GM08714 (cell line): ENCODE measurements at regions not wholly inside any gene's neighbourhood (a gene's known extent, or its start where the extent isn't known, plus 50 kb on each side); places are given as distances from the start of the nearest gene placed in this dataset.

Source experiments
- H3K4me3 ChIP-seq: fragments of 200-500 bp; sonication (Bioruptor generic); 2 replicates; pipeline ENCODE4 v1.5.1; 2014; ENCODE audit warnings: mild to moderate bottlenecking, low read length, inconsistent platforms
- ZNF274 ChIP-seq: IDR thresholded peaks from 2 replicates; pipeline ENCODE4 v1.6.1; 2012; ENCODE audit warnings: mild to moderate bottlenecking, low read depth, low read length

GRCh38 chr21:27426196-27426595 is 459.3 kb upstream of the ADAMTS5 start:
- no peak for TF ChIP-seq ZNF274
- no peak overlapping the region for H3K4me3 ChIP-seq

GRCh38 chr21:27425574-27425973 is 458.7 kb upstream of the ADAMTS5 start:
- H3K4me3 ChIP-seq, result no peak overlapping the region
- no peak for TF ChIP-seq ZNF274

GRCh38 chr21:27425172-27425571 is 458.3 kb upstream of the ADAMTS5 start:
- no peak for TF ChIP-seq ZNF274
- H3K4me3 ChIP-seq, result no peak overlapping the region

GRCh38 chr21:27424601-27425000 is 457.7 kb upstream of the ADAMTS5 start:
- no peak for TF ChIP-seq ZNF274

GRCh38 chr21:27423906-27424595 is 457.2 kb upstream of the ADAMTS5 start:
- no peak overlapping the region for H3K4me3 ChIP-seq
- TF ChIP-seq ZNF274, result no peak

More at GRCh38 chr21:27424601-27425000, 457.7 kb upstream of the ADAMTS5 start:
- no peak overlapping the region for H3K4me3 ChIP-seq

GRCh38 chr21:27423038-27423437 is 456.1 kb upstream of the ADAMTS5 start:
- no peak for TF ChIP-seq ZNF274
- H3K4me3 ChIP-seq, result no peak overlapping the region

GRCh38 chr21:27422435-27422834 is 455.5 kb upstream of the ADAMTS5 start:
- H3K4me3 ChIP-seq, result no peak overlapping the region
- no peak for TF ChIP-seq ZNF274

- no peak for TF ChIP-seq ZNF274
- no peak overlapping the region for H3K4me3 ChIP-seq
These were observed 454.8 kb upstream of the ADAMTS5 start for GRCh38 chr21:27421654-27422053.

GRCh38 chr21:27419153-27419552 is 452.3 kb upstream of the ADAMTS5 start:
- no peak overlapping the region for H3K4me3 ChIP-seq
- TF ChIP-seq ZNF274, result no peak

GRCh38 chr21:27418346-27418745 is 451.5 kb upstream of the ADAMTS5 start:
- no peak for TF ChIP-seq ZNF274
- no peak overlapping the region for H3K4me3 ChIP-seq

- TF ChIP-seq ZNF274, result no peak
- H3K4me3 ChIP-seq, result no peak overlapping the region
These were observed 445.6 kb upstream of the ADAMTS5 start for GRCh38 chr21:27412530-27412929.

- TF ChIP-seq ZNF274, result no peak
- H3K4me3 ChIP-seq, result no peak overlapping the region
These were observed 441.9 kb upstream of the ADAMTS5 start for GRCh38 chr21:27408826-27409225.

GRCh38 chr21:27407271-27407670 is 440.4 kb upstream of the ADAMTS5 start:
- no peak overlapping the region for H3K4me3 ChIP-seq
- TF ChIP-seq ZNF274, result no peak

GRCh38 chr21:27406300-27407009 is 439.6 kb upstream of the ADAMTS5 start:
- TF ChIP-seq ZNF274, result no peak

GRCh38 chr21:27403011-27403410 is 436.1 kb upstream of the ADAMTS5 start:
- TF ChIP-seq ZNF274, result no peak
- H3K4me3 ChIP-seq, result no peak overlapping the region

More at GRCh38 chr21:27406300-27407009, 439.6 kb upstream of the ADAMTS5 start:
- no peak overlapping the region for H3K4me3 ChIP-seq
